Gastroesophageal sphincter (tissue), 3 donors: ENCODE measurements at regions not wholly inside any gene's neighbourhood (a gene's known extent, or its start where the extent isn't known, plus 50 kb on each side); places are given as distances from the start of the nearest gene placed in this dataset.

Source experiments
- POLR2A ChIP-seq, 2 donors: fragments of 450-650 bp; IDR thresholded peaks; one replicate each; pipeline ENCODE4 v1.6.1; 2017; ENCODE audit warnings: antibody characterized with exemption in 2 of 2, mild to moderate bottlenecking in 2 of 2, moderate library complexity in 1 of 2
- POLR2AphosphoS5 ChIP-seq: sonication (generic); formaldehyde crosslinking; IDR thresholded peaks from one replicate; pipeline ENCODE4 v1.6.1; 2017; ENCODE audit warnings: antibody characterized with exemption
- TF ChIP-seq, protein P1 (sequence below), 4 experiments: fragments of 200-600 bp in 2 of 4; fragments of 450-650 bp in 2 of 4; sonication (generic) in 1 of 4; IDR thresholded peaks; one replicate each; pipeline ENCODE4 v1.5.1; 2017 to 2019; ENCODE audit warnings: antibody characterized with exemption in 4 of 4, mild to moderate bottlenecking in 2 of 4, moderate library complexity in 2 of 4

DNA sequence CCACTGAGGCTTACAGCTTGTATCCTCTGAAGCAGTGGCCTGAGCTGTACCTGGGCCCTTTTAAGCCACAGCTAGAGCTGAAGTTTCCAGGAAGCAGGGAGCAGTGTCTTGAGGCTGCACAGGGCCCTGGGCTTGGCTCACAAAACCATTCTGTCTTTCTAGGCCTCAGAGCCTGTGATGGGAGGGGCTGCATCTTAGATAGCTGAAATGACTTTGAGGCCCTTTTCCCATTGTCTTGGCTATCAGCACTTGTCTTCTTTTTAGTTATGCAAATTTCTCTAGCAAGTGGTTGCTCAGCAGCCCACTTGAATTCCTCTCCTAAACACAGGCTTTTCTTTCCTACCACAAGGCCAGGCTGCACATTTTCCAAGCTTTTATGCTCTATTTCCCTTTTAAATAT, 864.2 kb downstream of the REEP3 start:
- TF ChIP-seq, protein P1, sequence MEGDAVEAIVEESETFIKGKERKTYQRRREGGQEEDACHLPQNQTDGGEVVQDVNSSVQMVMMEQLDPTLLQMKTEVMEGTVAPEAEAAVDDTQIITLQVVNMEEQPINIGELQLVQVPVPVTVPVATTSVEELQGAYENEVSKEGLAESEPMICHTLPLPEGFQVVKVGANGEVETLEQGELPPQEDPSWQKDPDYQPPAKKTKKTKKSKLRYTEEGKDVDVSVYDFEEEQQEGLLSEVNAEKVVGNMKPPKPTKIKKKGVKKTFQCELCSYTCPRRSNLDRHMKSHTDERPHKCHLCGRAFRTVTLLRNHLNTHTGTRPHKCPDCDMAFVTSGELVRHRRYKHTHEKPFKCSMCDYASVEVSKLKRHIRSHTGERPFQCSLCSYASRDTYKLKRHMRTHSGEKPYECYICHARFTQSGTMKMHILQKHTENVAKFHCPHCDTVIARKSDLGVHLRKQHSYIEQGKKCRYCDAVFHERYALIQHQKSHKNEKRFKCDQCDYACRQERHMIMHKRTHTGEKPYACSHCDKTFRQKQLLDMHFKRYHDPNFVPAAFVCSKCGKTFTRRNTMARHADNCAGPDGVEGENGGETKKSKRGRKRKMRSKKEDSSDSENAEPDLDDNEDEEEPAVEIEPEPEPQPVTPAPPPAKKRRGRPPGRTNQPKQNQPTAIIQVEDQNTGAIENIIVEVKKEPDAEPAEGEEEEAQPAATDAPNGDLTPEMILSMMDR (IDR thresholded peaks at IDR 0.05), result no peak
- no peak for TF ChIP-seq POLR2AphosphoS5
- no peak for TF ChIP-seq POLR2A (IDR thresholded peaks at IDR 0.05)
